HepG2 (cell line): ENCODE measurements at regions not wholly inside any gene's neighbourhood (a gene's known extent, or its start where the extent isn't known, plus 50 kb on each side); places are given as distances from the start of the nearest gene placed in this dataset.

Experiments used
- CTCF ChIP-seq: sonication (generic); formaldehyde crosslinking; IDR thresholded peaks from 2 replicates; pipeline ENCODE4 v1.5.0; 2020; ENCODE audit warnings: mild to moderate bottlenecking, missing genetic modification reagents, moderate library complexity
- FOXM1 ChIP-seq: sonication (generic); formaldehyde crosslinking; IDR thresholded peaks from 2 replicates; pipeline ENCODE4 v1.5.0; 2020; ENCODE audit warnings: missing genetic modification reagents
- MAFK ChIP-seq, 2 experiments: IDR thresholded peaks in 1 of 2; conservative IDR thresholded peaks in 1 of 2; 2 replicates each; pipeline ENCODE4 v1.6.1; 2011; ENCODE audit warnings: improper control_type of control experiment in 2 of 2, low read length in 2 of 2
- PAX8 ChIP-seq: sonication (generic); formaldehyde crosslinking; IDR thresholded peaks from 2 replicates; pipeline ENCODE4 v1.8.0; 2022; ENCODE audit warnings: mild to moderate bottlenecking, missing genetic modification reagents, borderline replicate concordance
- POLR2AphosphoS2 ChIP-seq: IDR thresholded peaks from 2 replicates; pipeline ENCODE4 v1.6.1; 2011; ENCODE audit warnings: low read depth, low read length, improper control_type of control experiment

- TF ChIP-seq MAFK (conservative IDR thresholded peaks at IDR 0.05 in 1 of 2, IDR thresholded peaks at IDR 0.05 in 1 of 2; ENCODE audit: low read length in 2 of 2) (no peak), POLR2AphosphoS2 (no peak), FOXM1 (CRISPR knock-in tag) (no peak), PAX8 (CRISPR knock-in tag) (no peak), CTCF (CRISPR knock-in tag) (no peak)
These were observed 488.4 kb upstream of the AUTS2 start for GRCh38 chr7:69109879-69110278.
